HG03066 (cell line): ENCODE measurements at regions not wholly inside any gene's neighbourhood (a gene's known extent, or its start where the extent isn't known, plus 50 kb on each side); places are given as distances from the start of the nearest gene placed in this dataset.
"Not testable (repeated sequence)": the region's sequence is repeated elsewhere in the genome, so short reads cannot be mapped to it uniquely, and the experiment has no call there.

ENCODE experiments used
- ATAC-seq: cut with Tn5 transposase; IDR thresholded peaks from one replicate; pipeline ENCODE4 v1.9.1; 2021; ENCODE audit warnings: low read depth; ENCODE audit not compliant: unreplicated experiment

DNA sequence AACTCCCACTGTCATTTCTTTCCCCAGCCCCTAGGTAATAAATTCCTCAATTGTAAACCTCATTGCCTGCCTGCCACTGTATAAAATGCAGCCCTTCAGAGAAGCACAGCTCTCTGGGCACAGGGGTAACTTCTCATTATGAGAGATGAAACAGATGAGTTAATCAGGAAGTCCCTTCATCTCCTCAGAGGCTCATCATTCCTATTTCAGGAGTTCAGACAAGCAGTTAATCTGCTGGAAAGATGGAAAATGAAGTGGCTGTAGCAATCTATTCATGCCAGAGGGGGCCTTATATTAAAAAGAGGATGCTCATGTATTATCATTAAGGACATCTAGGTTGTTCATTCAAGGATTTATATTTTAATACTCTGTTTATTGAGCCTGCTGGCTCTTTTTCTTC is 519.5 kb upstream of the LMCD1 start:
- ATAC-seq = no peak

DNA sequence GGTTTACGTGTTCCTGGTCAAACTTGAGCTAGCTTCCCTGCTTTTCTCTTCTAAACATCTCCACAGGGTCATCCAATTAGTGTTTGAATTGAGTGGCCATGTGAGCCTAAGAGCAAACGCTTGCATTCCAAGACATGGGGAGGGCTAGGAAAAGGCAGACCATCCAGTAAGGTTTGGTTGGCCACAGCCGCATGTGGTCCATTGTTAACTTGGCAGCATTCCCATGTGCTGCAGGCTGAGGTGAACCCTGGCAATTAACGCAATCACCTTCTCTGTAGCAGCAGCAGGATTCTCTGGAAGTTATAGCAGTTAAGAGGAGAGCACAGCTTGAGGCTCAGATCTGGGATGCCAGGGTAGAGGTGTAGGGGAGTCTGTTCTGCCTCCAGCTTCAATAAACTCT is 502.2 kb upstream of the LMCD1 start:
- no peak for ATAC-seq

DNA sequence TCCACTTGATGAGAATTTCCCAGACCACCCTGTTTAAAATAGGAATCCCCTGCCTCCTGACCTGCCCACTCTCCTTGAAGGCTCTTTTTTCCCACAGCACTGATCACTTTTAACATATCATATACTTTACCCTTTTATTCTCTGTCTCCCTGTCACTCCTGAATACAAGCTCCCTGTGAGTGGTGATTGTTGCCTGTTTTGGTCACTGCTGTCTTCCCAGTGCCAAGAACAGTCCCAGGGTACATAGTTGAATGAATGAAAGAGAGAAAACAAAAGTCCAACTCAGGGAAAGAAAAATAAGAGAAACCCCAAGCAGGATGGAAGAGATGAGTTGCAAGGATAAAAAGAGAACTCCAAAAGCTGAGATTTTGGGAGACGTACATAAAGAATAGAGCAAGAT is 500.3 kb upstream of the LMCD1 start:
- ATAC-seq = no peak

DNA sequence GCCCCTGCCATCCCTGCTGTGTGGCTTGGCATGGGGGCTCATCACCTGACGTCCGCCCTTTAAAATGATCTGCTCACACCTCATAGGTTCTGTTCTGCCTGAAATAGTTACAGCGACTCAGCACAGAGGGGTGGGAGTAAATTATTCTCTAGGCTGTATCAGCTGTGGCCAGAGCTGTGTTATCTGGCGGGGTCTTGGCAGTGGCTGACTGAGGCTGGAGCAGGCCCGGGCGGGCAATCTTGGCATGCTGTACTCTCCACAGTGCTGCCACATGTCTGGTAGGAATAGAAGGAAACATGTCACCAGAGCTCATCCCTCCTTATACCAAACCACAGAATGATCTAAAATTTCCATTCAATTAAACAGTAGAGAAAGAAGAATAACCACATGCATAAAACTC is 499.9 kb upstream of the LMCD1 start:
- no peak for ATAC-seq

DNA sequence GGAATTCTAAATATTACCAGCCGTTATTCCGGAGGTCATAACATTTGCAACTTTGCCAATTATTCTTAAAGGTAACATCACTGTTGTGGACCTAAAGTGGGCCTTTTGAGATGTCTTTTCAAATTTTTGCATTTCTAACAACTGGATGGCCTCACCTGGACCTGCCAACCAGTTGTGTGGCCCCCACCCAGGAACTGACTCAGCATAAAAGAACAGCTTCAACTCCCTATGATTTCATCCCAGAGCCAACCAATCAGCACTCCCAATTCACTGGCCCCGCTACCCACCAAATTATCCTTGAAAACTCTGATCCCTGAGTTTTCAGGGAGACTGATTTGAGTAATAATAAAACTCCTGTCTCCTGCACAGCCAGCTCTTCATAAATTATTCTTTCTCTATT is 489.7 kb upstream of the LMCD1 start:
- no peak for ATAC-seq

DNA sequence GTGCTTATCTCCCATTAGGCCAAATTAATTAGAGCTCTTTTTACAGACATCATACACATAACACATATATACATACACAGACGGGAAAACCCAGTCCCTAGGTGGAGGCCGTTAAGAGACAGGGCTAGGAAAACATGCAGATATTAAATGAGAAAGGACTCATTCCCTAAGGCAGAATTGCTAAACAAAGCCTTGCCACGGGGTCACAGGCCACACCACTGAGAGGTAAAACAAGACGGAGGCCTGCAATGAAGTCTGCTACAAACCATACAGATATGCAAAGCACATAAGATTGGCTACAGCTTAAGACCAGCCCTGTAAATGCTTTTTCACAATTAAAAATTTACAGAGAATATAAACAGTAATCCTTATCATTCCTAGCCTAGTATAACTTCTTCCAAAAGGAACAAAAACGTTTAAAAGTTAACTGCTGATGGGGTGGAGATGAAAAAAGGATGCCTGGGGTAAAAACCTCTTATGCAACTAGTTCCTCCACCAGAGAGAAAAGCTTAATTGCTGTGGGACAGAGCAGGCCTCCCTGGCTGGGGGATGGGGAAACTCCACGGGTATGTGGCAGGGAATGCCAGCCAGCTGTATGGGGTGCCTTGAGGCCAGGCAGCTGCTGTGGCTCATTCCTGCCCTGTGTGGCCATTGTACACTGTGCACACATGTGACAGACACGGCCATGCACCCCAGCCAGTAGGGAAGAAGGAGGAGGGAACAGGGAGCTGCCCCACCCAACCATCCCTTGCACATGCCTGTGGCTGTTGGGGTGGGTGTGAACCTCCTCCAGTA is 481.4 kb upstream of the LMCD1 start:
- no peak for ATAC-seq

GRCh38 chr3:8027954-8028353 is 473.7 kb upstream of the LMCD1 start:
- ATAC-seq = no peak

- no peak for ATAC-seq
Measured at GRCh38 chr3:8050283-8050682, 451.3 kb upstream of the LMCD1 start.

DNA sequence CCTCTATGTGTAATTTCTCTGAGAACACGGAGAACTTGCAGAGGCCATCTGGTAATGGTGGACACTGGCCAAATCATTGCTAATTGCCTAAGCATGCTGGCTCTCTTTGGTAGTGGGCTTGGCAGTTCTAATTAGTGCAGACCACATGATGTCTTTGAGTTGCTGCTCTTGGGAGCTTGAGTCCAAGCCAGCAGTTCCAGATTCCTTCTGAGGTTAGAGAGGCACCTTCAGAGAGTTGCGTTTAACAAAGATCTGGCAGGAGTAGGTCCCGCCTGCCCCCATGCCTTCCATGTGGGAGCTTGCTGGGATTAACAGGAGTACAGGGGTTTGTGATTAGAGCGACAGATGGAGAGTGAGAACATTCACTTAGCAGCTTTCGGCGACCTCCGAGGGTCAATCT is 449.0 kb upstream of the LMCD1 start:
- ATAC-seq = no peak

DNA sequence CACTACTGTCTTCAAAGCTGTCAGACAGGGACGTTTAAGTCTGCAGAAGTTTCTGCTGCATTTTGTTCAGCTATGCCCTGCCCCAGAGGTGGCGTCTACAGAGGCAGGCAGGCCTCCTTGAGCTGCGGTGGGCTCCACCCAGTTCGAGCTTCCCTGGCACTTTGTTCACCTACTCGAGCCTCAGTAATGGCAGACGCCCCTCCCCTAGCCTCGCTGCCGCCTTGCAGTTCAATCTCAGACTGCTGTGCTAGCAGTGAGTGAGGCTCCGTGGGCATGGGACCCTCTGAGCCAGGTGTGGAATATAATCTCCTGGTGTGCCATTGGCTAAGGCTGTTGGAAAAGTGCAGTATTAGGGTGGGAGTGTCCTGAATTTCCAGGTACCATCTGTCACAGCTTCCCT is 433.5 kb upstream of the LMCD1 start:
- ATAC-seq = not testable (repeated sequence)

DNA sequence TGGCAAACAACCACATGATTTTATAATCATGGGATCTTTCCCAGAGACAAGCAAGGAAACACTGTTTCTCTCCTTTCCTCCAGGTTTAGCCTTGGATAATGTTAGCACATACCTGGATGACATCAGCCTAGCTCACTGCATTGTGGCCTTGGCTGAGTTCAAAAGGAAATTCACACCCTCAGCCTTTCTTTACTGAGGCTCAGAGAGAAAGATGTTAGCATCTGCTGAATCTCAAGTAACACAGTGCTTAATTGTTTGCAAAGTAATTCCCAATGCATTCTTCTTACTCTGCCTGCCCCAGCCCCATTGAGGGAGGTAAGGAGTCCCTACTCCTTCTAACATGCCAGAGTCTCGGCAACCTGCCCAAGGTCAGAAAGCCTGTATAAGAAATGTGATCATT is 432.2 kb upstream of the LMCD1 start:
- ATAC-seq = no peak

DNA sequence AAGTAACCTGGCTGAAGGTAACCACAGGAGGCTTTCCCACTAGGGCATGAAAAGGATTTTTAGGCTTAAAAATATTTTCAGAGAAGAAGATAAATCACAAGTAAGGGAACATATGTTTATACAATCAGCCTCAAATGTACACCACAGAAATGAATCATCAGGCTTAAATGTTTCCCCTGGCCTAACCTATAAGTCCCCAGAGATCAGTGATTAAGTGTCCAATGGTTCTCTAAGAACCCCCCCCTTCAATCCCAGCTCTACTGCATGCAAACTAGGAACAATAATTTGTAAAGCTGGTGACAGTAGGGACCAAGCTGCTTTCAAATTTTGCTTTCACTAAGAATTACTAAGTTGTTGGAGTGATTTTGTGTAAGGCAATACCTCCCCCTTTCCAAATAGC is 431.6 kb upstream of the LMCD1 start:
- ATAC-seq = no peak

GRCh38 chr3:8074740-8075139 is 426.9 kb upstream of the LMCD1 start:
- not testable (repeated sequence) for ATAC-seq

DNA sequence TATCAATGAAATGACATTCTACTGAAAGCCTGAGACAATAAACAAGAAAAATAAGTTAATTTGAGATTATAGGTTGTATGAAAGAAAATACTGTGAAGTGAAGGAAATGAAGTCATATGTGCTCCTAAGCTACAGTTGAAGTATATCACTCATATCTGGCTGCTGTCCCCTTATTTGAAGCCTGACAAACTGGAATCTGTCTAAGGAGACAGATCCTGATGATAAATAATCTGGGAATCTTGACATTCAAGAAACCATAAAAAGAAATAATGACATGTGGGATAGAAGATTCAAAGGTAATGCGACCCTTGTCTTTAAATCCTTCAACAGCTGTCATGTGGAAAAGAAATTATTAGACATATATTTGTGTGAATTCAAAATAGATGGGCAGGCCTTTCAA is 424.5 kb upstream of the LMCD1 start:
- ATAC-seq = no peak

DNA sequence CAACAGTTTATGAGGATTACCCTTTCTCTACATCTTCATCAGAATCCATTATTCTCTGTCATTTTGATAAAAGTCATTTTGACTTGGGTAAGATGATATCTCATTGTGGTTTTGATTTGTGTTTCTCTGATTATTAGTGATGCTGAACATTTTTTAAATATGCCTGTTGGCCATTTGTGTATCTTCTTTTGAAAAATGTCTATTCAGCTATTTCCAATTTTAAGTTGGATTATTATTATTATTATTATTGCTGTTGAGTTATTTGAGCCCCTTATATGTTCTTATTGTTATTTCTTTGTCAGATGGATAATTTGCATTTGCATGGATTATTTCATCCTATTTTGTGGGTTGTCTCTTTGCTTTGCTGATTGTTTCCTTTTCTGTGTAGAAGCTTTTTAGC is 421.2 kb upstream of the LMCD1 start:
- no peak for ATAC-seq

DNA sequence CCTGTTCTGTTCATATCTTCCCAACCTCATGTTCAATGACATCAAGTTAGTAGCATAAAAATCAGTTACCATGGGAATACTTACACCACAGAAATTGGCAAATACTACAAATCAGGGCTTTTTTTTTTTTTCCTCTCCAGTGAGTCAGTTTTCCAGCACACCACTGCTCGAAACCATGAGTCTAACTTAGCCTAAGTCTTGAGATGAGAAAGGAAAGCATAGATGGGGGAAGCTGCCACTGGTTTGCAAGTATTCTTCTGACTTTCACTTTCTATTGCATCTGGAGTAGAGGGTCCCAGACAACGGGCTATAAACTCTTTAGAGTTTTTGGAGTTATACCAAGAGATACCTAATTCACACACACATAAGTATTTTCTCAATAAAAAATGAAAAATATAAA is 416.1 kb upstream of the LMCD1 start:
- no peak for ATAC-seq

GRCh38 chr3:8087951-8088350 is 413.7 kb upstream of the LMCD1 start:
- ATAC-seq = no peak

- no peak for ATAC-seq
Measured at GRCh38 chr3:8094415-8094814, 407.2 kb upstream of the LMCD1 start.

DNA sequence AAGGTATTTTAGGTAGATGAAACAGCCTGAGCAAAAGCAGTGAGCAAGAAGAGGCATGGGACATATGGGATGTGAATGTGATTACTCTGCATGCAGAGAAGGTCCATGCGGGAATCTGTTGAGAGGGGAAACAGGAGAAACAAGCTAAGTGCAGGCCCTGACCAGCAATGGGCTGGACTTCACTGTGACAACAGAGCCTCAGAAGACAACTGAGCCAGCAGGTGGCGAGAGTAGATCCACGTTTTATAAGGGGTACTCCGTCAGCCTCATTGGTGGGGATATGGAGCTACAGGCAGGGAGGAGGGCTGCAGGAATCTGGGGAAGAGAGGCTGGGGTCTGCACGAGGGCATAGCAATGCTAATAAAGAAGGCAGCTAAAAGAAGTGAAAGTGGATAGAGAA is 405.9 kb upstream of the LMCD1 start:
- no peak for ATAC-seq

DNA sequence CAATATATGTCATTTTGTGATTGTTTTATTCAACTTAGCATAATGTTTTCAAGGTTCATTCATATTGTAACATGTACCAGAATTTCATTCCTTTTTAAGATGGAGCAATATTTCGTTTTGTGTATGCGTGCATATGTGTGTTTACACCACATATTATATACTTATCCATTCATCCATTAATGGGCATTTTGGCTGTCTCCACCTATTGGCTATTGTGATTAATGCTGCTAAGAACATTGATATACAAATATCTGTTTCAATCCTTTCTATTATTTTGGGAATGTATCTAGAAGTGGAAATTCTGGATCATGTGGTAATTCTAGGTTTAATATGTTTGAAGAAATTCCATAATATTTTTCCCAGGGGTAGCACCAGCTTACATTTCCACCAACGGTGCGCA is 403.9 kb upstream of the LMCD1 start:
- no peak for ATAC-seq

DNA sequence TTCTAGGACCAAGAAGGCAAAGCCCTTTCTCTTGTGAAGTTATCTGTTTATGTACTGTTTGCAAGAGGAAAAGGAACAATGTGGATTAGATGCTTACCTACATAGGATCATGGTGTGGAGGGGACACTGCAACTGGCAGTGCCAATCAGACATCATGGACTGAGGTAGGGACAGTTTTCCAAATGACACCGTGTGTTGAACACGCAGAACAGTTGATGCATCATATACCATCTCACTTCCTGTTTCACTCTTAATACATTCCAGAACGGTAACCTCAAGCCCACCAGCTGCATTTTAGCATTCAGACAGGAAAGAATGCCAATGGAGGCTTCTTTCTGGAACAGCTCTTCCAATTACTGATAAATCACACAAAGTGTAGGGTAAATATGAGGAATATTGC is 397.7 kb upstream of the LMCD1 start:
- ATAC-seq = no peak

GRCh38 chr3:8106921-8107320 is 394.7 kb upstream of the LMCD1 start:
- ATAC-seq = no peak
